H9 (cell line): ENCODE measurements at regions not wholly inside any gene's neighbourhood (a gene's known extent, or its start where the extent isn't known, plus 50 kb on each side); places are given as distances from the start of the nearest gene placed in this dataset.

Source experiments
- DNase-seq: peaks from one replicate; pipeline ENCODE4 v3.0.0-alpha.2; 2017
- H2AFZ ChIP-seq: one replicate; pipeline ENCODE4 v1.6.1; 2013; ENCODE audit warnings: mild to moderate bottlenecking, low read length, control low read depth, moderate library complexity
- H2AK5ac ChIP-seq: 2 replicates; pipeline ENCODE4 v1.6.1; 2013; ENCODE audit warnings: low read length, control low read depth, mixed read lengths; ENCODE audit not compliant: insufficient read length
- H2BK120ac ChIP-seq: one replicate; pipeline ENCODE4 v1.6.1; 2013; ENCODE audit warnings: low read depth, mild to moderate bottlenecking, low read length, control low read depth, inconsistent platforms; ENCODE audit not compliant: poor library complexity, severe bottlenecking
- H2BK12ac ChIP-seq: 2 replicates; pipeline ENCODE4 v1.6.1; 2013; ENCODE audit warnings: low read length, control low read depth, mixed read lengths, low read depth; ENCODE audit not compliant: insufficient read length
- H2BK15ac ChIP-seq: 2 replicates; pipeline ENCODE4 v1.6.1; 2013; ENCODE audit warnings: low read depth, low read length, control low read depth
- H2BK20ac ChIP-seq: one replicate; pipeline ENCODE4 v1.6.1; 2013; ENCODE audit warnings: low read depth, mild to moderate bottlenecking, low read length, control low read depth, inconsistent platforms; ENCODE audit not compliant: poor library complexity, severe bottlenecking
- H2BK5ac ChIP-seq: 2 replicates; pipeline ENCODE4 v1.6.1; 2013; ENCODE audit warnings: low read length, control low read depth, mixed read lengths; ENCODE audit not compliant: insufficient read length
- H3K14ac ChIP-seq: 2 replicates; pipeline ENCODE4 v1.6.1; 2013; ENCODE audit warnings: low read length, control low read depth; ENCODE audit not compliant: insufficient read depth
- H3K18ac ChIP-seq: 2 replicates; pipeline ENCODE4 v1.6.1; 2013; ENCODE audit warnings: low read depth, mild to moderate bottlenecking, mixed read lengths, low read length, control low read depth; ENCODE audit not compliant: insufficient read length
- H3K23ac ChIP-seq: 2 replicates; pipeline ENCODE4 v1.6.1; 2013; ENCODE audit warnings: low read length, control low read depth, mixed read lengths, low read depth; ENCODE audit not compliant: insufficient read length
- H3K23me2 ChIP-seq: 2 replicates; pipeline ENCODE4 v1.6.1; 2013; ENCODE audit warnings: low read depth, mild to moderate bottlenecking, mixed read lengths, low read length, control low read depth; ENCODE audit not compliant: insufficient read length, poor library complexity, severe bottlenecking
- H3K27ac ChIP-seq: 2 replicates; pipeline ENCODE4 v1.5.1; 2013; ENCODE audit warnings: low read length, control low read depth, mixed read lengths, low read depth; ENCODE audit not compliant: insufficient read length
- H3K27me3 ChIP-seq: 2 replicates; pipeline ENCODE4 v1.6.1; 2013; ENCODE audit warnings: low read length, control low read depth, inconsistent platforms; ENCODE audit not compliant: insufficient read depth
- H3K4ac ChIP-seq: 2 replicates; pipeline ENCODE4 v1.6.1; 2013; ENCODE audit warnings: low read depth, mild to moderate bottlenecking, control low read depth, inconsistent platforms, low read length, moderate library complexity
- H3K4me1 ChIP-seq: 2 replicates; pipeline ENCODE4 v1.6.1; 2013; ENCODE audit warnings: low read length, control low read depth, inconsistent platforms; ENCODE audit not compliant: insufficient read depth
- H3K4me2 ChIP-seq: 2 replicates; pipeline ENCODE4 v1.6.1; 2013; ENCODE audit warnings: low read length, control low read depth, mixed read lengths; ENCODE audit not compliant: insufficient read length, insufficient read depth
- H3K56ac ChIP-seq: 2 replicates; pipeline ENCODE4 v1.6.1; 2013; ENCODE audit warnings: low read depth, mild to moderate bottlenecking, mixed read lengths, low read length, control low read depth; ENCODE audit not compliant: insufficient read length
- H3K79me1 ChIP-seq: 2 replicates; pipeline ENCODE4 v1.6.1; 2013; ENCODE audit warnings: low read depth, mild to moderate bottlenecking, moderate library complexity, low read length, control low read depth, inconsistent platforms; ENCODE audit not compliant: insufficient read depth, poor library complexity, severe bottlenecking
- H3K79me2 ChIP-seq: 2 replicates; pipeline ENCODE4 v1.6.1; 2013; ENCODE audit warnings: low read length, control low read depth, inconsistent platforms; ENCODE audit not compliant: insufficient read depth
- H3K9ac ChIP-seq: 2 replicates; pipeline ENCODE4 v1.6.1; 2013; ENCODE audit warnings: low read length, control low read depth, mixed read lengths; ENCODE audit not compliant: insufficient read length; ENCODE audit errors: extremely low read depth
- H3K9me3 ChIP-seq: one replicate; pipeline ENCODE4 v1.6.1; 2013; ENCODE audit warnings: low read depth, low read length, inconsistent platforms; ENCODE audit not compliant: control insufficient read depth
- H3T11ph ChIP-seq: one replicate; pipeline ENCODE4 v1.6.1; 2013; ENCODE audit warnings: mild to moderate bottlenecking, low read length, control low read depth, inconsistent platforms
- H4K20me1 ChIP-seq: one replicate; pipeline ENCODE4 v1.6.1; 2013; ENCODE audit not compliant: control insufficient read depth, insufficient read length, insufficient read depth
- H4K5ac ChIP-seq: 2 replicates; pipeline ENCODE4 v1.6.1; 2013; ENCODE audit warnings: low read depth, mild to moderate bottlenecking, mixed read lengths, low read length, control low read depth; ENCODE audit not compliant: insufficient read length
- H4K8ac ChIP-seq: replicated peaks from 2 replicates; pipeline ENCODE4 v1.6.1; 2013; ENCODE audit warnings: low read length, control low read depth, mixed read lengths, low read depth; ENCODE audit not compliant: insufficient read length
- H4K91ac ChIP-seq: 2 replicates; pipeline ENCODE4 v1.6.1; 2013; ENCODE audit warnings: low read depth, mild to moderate bottlenecking, moderate library complexity, mixed read lengths, low read length, control low read depth; ENCODE audit not compliant: insufficient read length
- H3K27ac Mint-ChIP-seq, 3 experiments: 2 replicates in 2 of 3; 3 replicates in 1 of 3; pipeline ENCODE4 v1.8.0; 2020 to 2021; ENCODE audit warnings: mixed read lengths in 3 of 3, mild to moderate bottlenecking in 1 of 3, moderate library complexity in 1 of 3
- H3K27me3 Mint-ChIP-seq: 2 replicates; pipeline ENCODE4 v1.8.0; 2021; ENCODE audit warnings: low read depth, mild to moderate bottlenecking, moderate library complexity, mixed read lengths
- H3K36me3 Mint-ChIP-seq, 3 experiments: 2 replicates in 2 of 3; 3 replicates in 1 of 3; pipeline ENCODE4 v1.8.0; 2020 to 2021; ENCODE audit warnings: low read depth in 3 of 3, mixed read lengths in 3 of 3; ENCODE audit not compliant: insufficient read depth in 1 of 3
- H3K4me1 Mint-ChIP-seq, 2 experiments: 2 replicates each; pipeline ENCODE4 v1.8.0; 2020; ENCODE audit warnings: mixed read lengths in 2 of 2
- H3K4me3 Mint-ChIP-seq, 2 experiments: 2 replicates in 1 of 2; 3 replicates in 1 of 2; pipeline ENCODE4 v1.8.0; 2020 to 2021; ENCODE audit warnings: mild to moderate bottlenecking in 2 of 2, mixed read lengths in 2 of 2, moderate library complexity in 1 of 2
- H3K9me3 Mint-ChIP-seq, 2 experiments: 2 replicates in 1 of 2; 3 replicates in 1 of 2; pipeline ENCODE4 v1.8.0; 2020; ENCODE audit warnings: mild to moderate bottlenecking in 2 of 2, mixed read lengths in 2 of 2, moderate library complexity in 1 of 2
- CTCF ChIP-seq: fragments of 200-600 bp; sonication (generic); conservative IDR thresholded peaks from 3 replicates; pipeline ENCODE4 v1.8.0; 2021; ENCODE audit warnings: antibody characterized with exemption, mild to moderate bottlenecking
- WGBS: extraction: QIAGEN DNeasy Blood & Tissue Kit; methylation state at CpG from one replicate; pipeline ENCODE4 v1.1.7; 2013; ENCODE audit warnings: missing lambda C conversion rate, low lambda C conversion rate, mixed read lengths; ENCODE audit not compliant: insufficient read length; ENCODE audit errors: extremely low coverage; 5-methylcytosine and 5-hydroxymethylcytosine counted together

- Mint-ChIP-seq H3K27ac (no peak overlapping the region), H3K4me1 (peaks cover 43 to 58% of the 10 kb centered on the region in 2 experiments), H3K4me3 (no peak overlapping the region), H3K36me3 (peaks cover 0 to 12% (median 7%) of the 10 kb centered on the region in 3 experiments; a peak in 5 of 7 replicates), H3K9me3 (peaks cover 8 to 10% of the 10 kb centered on the region in 2 experiments), H3K27me3 (peaks cover 60% of the 10 kb centered on the region)
- H3K14ac ChIP-seq, result no peak overlapping the region
- H2BK5ac ChIP-seq, result no peak overlapping the region
- no peak overlapping the region for H3K23ac ChIP-seq
- no CpG with 5 or more reads among the region's 8 CpGs for WGBS
- H3K23me2 ChIP-seq, result no peaks in the 10 kb centered on the region
- H3K4me2 ChIP-seq, result no peak overlapping the region
- H4K8ac ChIP-seq, result no peak overlapping the region
- H4K20me1 ChIP-seq, result no peaks in the 10 kb centered on the region
- no peak overlapping the region; the same call in 1 of the 2 replicates for H3K4ac ChIP-seq
- H2BK15ac ChIP-seq, result no peak overlapping the region
- H3K27me3 ChIP-seq, result peaks cover 11% of the 10 kb centered on the region; the same call in 1 of the 2 replicates
- H3K18ac ChIP-seq, result no peak overlapping the region
- no peaks in the 10 kb centered on the region; the same call in 1 of the 2 replicates for H3K4me1 ChIP-seq
- H4K91ac ChIP-seq, result no peak overlapping the region
- no peak for TF ChIP-seq CTCF
- no peaks in the 10 kb centered on the region for H3K9me3 ChIP-seq
- H2AK5ac ChIP-seq, result no peak overlapping the region
- no peak for DNase-seq
- H3T11ph ChIP-seq, result no peak overlapping the region
- no peak overlapping the region for H3K9ac ChIP-seq
- H3K56ac ChIP-seq, result no peak overlapping the region
- no peak overlapping the region for H3K27ac ChIP-seq
- H3K79me2 ChIP-seq, result no peaks in the 10 kb centered on the region
- no peak overlapping the region for H2BK20ac ChIP-seq
- no peak overlapping the region for H2BK12ac ChIP-seq
- no peak overlapping the region for H2BK120ac ChIP-seq
- no peak overlapping the region for H4K5ac ChIP-seq
- no peaks in the 10 kb centered on the region for H3K79me1 ChIP-seq
- H2AFZ ChIP-seq, result no peak overlapping the region
These were observed 355.0 kb downstream of the SS18 start for GRCh38 chr18:25735459-25735858.
